ENCODE measurements at regions not wholly inside any gene's neighbourhood (a gene's known extent, or its start where the extent isn't known, plus 50 kb on each side); places are given as distances from the start of the nearest gene placed in this dataset.

DNA sequence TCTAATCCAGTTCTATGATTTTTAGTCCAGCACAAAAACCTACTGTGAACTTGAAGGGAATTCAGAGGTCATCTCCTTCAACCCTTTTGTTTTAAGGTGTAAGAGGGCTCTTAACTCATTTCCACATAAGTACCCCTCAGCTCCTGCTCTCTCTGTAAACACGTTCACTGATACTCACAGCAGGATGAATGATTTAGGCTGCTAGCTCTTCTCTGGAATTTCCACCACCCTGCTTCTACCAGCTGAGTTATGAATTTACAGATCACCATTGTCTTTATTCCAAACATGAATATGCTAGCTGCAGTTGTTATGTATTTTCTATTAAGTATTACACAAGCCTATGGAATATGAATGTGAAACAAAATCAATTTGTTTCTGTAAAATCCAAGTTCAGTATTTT, 101.3 kb upstream of the NANOGP8 start:
- TF ChIP-seq, protein P1, sequence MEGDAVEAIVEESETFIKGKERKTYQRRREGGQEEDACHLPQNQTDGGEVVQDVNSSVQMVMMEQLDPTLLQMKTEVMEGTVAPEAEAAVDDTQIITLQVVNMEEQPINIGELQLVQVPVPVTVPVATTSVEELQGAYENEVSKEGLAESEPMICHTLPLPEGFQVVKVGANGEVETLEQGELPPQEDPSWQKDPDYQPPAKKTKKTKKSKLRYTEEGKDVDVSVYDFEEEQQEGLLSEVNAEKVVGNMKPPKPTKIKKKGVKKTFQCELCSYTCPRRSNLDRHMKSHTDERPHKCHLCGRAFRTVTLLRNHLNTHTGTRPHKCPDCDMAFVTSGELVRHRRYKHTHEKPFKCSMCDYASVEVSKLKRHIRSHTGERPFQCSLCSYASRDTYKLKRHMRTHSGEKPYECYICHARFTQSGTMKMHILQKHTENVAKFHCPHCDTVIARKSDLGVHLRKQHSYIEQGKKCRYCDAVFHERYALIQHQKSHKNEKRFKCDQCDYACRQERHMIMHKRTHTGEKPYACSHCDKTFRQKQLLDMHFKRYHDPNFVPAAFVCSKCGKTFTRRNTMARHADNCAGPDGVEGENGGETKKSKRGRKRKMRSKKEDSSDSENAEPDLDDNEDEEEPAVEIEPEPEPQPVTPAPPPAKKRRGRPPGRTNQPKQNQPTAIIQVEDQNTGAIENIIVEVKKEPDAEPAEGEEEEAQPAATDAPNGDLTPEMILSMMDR (IDR thresholded peaks at IDR 0.05; ENCODE audit: insufficient read depth, low read length, poor library complexity, severe bottlenecking): no peak
- TF ChIP-seq EZH2phosphoT487 (conservative IDR thresholded peaks at IDR 0.05; ENCODE audit: low read length): no peak

Data from SU-DHL-6 (cell line).